C4-2B (cell line): ENCODE measurements at regions not wholly inside any gene's neighbourhood (a gene's known extent, or its start where the extent isn't known, plus 50 kb on each side); places are given as distances from the start of the nearest gene placed in this dataset.

Experiments
- CTCF ChIP-seq: fragments of 450-650 bp; conservative IDR thresholded peaks from 2 replicates; pipeline ENCODE4 v1.5.1; 2017; ENCODE audit warnings: mild to moderate bottlenecking
- ZFX ChIP-seq: fragments of 450-650 bp; IDR thresholded peaks from 2 replicates; pipeline ENCODE4 v1.6.1; 2017

DNA sequence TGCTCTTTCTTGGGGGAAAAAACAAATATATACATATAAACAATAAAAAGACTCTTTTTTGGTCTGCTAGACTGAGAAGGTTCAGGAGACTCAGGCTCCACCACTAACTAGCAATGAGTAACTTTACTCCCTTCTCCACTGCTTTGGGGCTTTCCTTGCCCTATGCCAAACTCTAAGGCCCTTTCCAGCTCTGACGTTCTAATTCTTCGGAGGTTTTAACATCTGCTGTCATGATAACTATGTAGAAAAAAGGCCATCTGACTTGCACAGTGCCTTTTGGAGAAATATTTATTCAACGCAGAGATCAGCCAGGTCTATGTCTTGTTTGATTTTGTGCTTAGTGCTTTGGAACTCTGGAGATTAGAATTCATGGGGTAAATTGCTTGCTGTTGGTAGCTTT, 156.2 kb downstream of the TMCO5A start:
- TF ChIP-seq CTCF (no peak), ZFX (no peak)
